Pancreas (tissue), 10 donors: ENCODE measurements at regions not wholly inside any gene's neighbourhood (a gene's known extent, or its start where the extent isn't known, plus 50 kb on each side); places are given as distances from the start of the nearest gene placed in this dataset.

Source experiments
- ATAC-seq, 4 donors: fragments of 200-7000 bp; cut with Tn5 transposase; one replicate each; pipeline versions ENCODE4 v1.8.0 to v1.9.1; 2020; ENCODE audit warnings: mild to moderate bottlenecking in 4 of 4, moderate library complexity in 4 of 4
- DNase-seq, 6 donors: peaks; one replicate each; pipeline ENCODE4 v3.0.0-alpha.2; 2020
- FAIRE-seq: peaks from 2 replicates; lab custom pipeline; 2012; peaks lifted over from hg19 to GRCh38; lab: Jason Lieb, UNC
- H3K27ac ChIP-seq, 4 donors: fragments of 200-600 bp; sonication (generic); 1 replicate in 3 of 4; 2 replicates in 1 of 4; pipeline versions ENCODE4 v1.5.0 to v1.8.0; 2020
- H3K27me3 ChIP-seq, 4 donors: fragments of 200-600 bp; one replicate each; pipeline ENCODE4 v1.8.0; 2021
- H3K36me3 ChIP-seq, 3 donors: fragments of 200-600 bp; sonication (generic) in 1 of 3; one replicate each; pipeline versions ENCODE4 v1.5.0 to v1.8.0; 2020 to 2021
- H3K4me1 ChIP-seq, 3 donors: fragments of 200-600 bp; one replicate each; pipeline ENCODE4 v1.8.0; 2021
- H3K4me3 ChIP-seq, 4 donors: fragments of 200-600 bp; sonication (generic) in 2 of 4; one replicate each; pipeline versions ENCODE4 v1.5.0 to v1.8.0; 2020 to 2021
- H3K9me3 ChIP-seq, 4 donors: fragments of 200-600 bp; one replicate each; pipeline ENCODE4 v1.8.0; 2021
- CTCF ChIP-seq, 4 donors: fragments of 200-600 bp; sonication (generic) in 3 of 4; IDR thresholded peaks; one replicate each; pipeline versions ENCODE4 v1.5.0 to v1.8.0; 2021; ENCODE audit warnings: antibody characterized with exemption in 4 of 4
- WGBS, 2 donors: extraction: QIAGEN DNeasy Blood & Tissue Kit; methylation state at CpG; one replicate each; pipeline ENCODE4 v1.1.7; 2013; 5-methylcytosine and 5-hydroxymethylcytosine counted together
- intact Hi-C, 3 donors: fragments of 100-400 bp; cut with DNase I; formaldehyde crosslinking; loops; one replicate each; pipeline versions ENCODE4 v1.11.1 to v1.14.2; 2022
- donor health status: healthy with polysubstance abuse.
- donor health status: DM: no; HTN: no; CAD: no; lungs with moderate emphysema.
- donor health status: DM: no; HTN: no; CAD: no.
- donor health status: control.
- donor health status: control.
- donor health status: Bipolar disorder and iron deficiency.
- donor health status: DM: yes; HTN: yes; CAD: no.
- donor health status: DM: no; HTN: no; CAD: no.
- donor health status: DM: no; HTN: no; CAD: no.
- donor health status: DM: yes; HTN: yes; CAD: no.

GRCh38 chr10:44703241-44704155, 207.6 kb upstream of the TMEM72 start:
- Histone ChIP-seq H3K27ac (no peak overlapping the region), H3K27me3 (no peaks in the 10 kb centered on the region), H3K9me3 (peaks cover 0 to 4% (median 0%) of the 10 kb centered on the region in 4 donors), H3K36me3 (no peaks in the 10 kb centered on the region), H3K4me3 (no peak overlapping the region), H3K4me1 (no peaks in the 10 kb centered on the region)
- DNase-seq (no peak), FAIRE-seq (no peak), ATAC-seq (no peak)
- no peak for TF ChIP-seq CTCF (IDR thresholded peaks at IDR 0.05)
- WGBS, 2 donors = 63 to 67% methylated on average over 6 of the region's 6 CpGs
- intact Hi-C loops = no loop called here

- FAIRE-seq = no peak
- 85 to 87% methylated on average over 1 of the region's 1 CpG for WGBS, 2 donors
- peaks cover 0 to 4% (median 0%) of the 10 kb centered on the region in 4 donors for H3K9me3 ChIP-seq
- H3K36me3 ChIP-seq = no peaks in the 10 kb centered on the region
- no peak for ATAC-seq
- intact Hi-C loops = no loop called here
- no peak for DNase-seq
- no peak overlapping the region for H3K27ac ChIP-seq
- no peak overlapping the region for H3K4me3 ChIP-seq
- H3K4me1 ChIP-seq = no peaks in the 10 kb centered on the region
- H3K27me3 ChIP-seq = no peaks in the 10 kb centered on the region
- no peak for TF ChIP-seq CTCF (IDR thresholded peaks at IDR 0.05)
These were observed 206.5 kb upstream of the TMEM72 start for GRCh38 chr10:44704616-44705015.

GRCh38 chr10:44706745-44707144, 204.4 kb upstream of the TMEM72 start:
- ATAC-seq = peak in 1 of 4 donors; percentile 29
- TF ChIP-seq CTCF (IDR thresholded peaks at IDR 0.05) = no peak
- H3K36me3 ChIP-seq = no peaks in the 10 kb centered on the region
- H3K9me3 ChIP-seq = no peaks in the 10 kb centered on the region
- intact Hi-C loops = no loop called here
- no peak overlapping the region for H3K4me3 ChIP-seq
- DNase-seq = no peak
- H3K27ac ChIP-seq = no peak overlapping the region
- FAIRE-seq = no peak
- no peaks in the 10 kb centered on the region for H3K4me1 ChIP-seq
- no peaks in the 10 kb centered on the region for H3K27me3 ChIP-seq

GRCh38 chr10:44713307-44713706, 197.8 kb upstream of the TMEM72 start:
- ATAC-seq = peak in 3 of 4 donors; percentile 64 to 81 (median 75)

More at GRCh38 chr10:44713307-44713706, 197.8 kb upstream of the TMEM72 start:
- no peak for TF ChIP-seq CTCF (IDR thresholded peaks at IDR 0.05)
- no peaks in the 10 kb centered on the region for H3K36me3 ChIP-seq
- H3K27me3 ChIP-seq = no peaks in the 10 kb centered on the region
- intact Hi-C loops = no loop called here
- DNase-seq (peak in 1 of 6 donors; percentile 24), FAIRE-seq (no peak)
- no peaks in the 10 kb centered on the region for H3K4me1 ChIP-seq
- 8 to 9% methylated on average over 4 of the region's 4 CpGs for WGBS, 2 donors
- no peaks in the 10 kb centered on the region for H3K9me3 ChIP-seq
- H3K27ac ChIP-seq = no peak overlapping the region
- H3K4me3 ChIP-seq = no peak overlapping the region
